Transverse colon (tissue), 3 donors: ENCODE measurements at regions not wholly inside any gene's neighbourhood (a gene's known extent, or its start where the extent isn't known, plus 50 kb on each side); places are given as distances from the start of the nearest gene placed in this dataset.

Experiments
- EP300 ChIP-seq: sonication (generic); formaldehyde crosslinking; IDR thresholded peaks from one replicate; pipeline ENCODE4 v1.6.1; 2017; ENCODE audit warnings: antibody characterized with exemption, low read depth
- TF ChIP-seq, protein P1 (sequence below), 5 experiments: fragments of 200-600 bp in 3 of 5; fragments of 450-650 bp in 2 of 5; sonication (generic) in 3 of 5; IDR thresholded peaks; 1 replicate in 2 of 5; 2 replicates in 3 of 5; pipeline ENCODE4 v1.5.1; 2016 to 2017; ENCODE audit warnings: antibody characterized with exemption in 5 of 5, inconsistent platforms in 3 of 5, mild to moderate bottlenecking in 2 of 5, moderate library complexity in 1 of 5

GRCh38 chr7:66575398-66575797 is 53.3 kb upstream of the KCTD7 start:
- TF ChIP-seq, protein P1, sequence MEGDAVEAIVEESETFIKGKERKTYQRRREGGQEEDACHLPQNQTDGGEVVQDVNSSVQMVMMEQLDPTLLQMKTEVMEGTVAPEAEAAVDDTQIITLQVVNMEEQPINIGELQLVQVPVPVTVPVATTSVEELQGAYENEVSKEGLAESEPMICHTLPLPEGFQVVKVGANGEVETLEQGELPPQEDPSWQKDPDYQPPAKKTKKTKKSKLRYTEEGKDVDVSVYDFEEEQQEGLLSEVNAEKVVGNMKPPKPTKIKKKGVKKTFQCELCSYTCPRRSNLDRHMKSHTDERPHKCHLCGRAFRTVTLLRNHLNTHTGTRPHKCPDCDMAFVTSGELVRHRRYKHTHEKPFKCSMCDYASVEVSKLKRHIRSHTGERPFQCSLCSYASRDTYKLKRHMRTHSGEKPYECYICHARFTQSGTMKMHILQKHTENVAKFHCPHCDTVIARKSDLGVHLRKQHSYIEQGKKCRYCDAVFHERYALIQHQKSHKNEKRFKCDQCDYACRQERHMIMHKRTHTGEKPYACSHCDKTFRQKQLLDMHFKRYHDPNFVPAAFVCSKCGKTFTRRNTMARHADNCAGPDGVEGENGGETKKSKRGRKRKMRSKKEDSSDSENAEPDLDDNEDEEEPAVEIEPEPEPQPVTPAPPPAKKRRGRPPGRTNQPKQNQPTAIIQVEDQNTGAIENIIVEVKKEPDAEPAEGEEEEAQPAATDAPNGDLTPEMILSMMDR (IDR thresholded peaks at IDR 0.05) = no peak
- TF ChIP-seq EP300 = no peak
